KMS-11 (cell line): ENCODE measurements at regions not wholly inside any gene's neighbourhood (a gene's known extent, or its start where the extent isn't known, plus 50 kb on each side); places are given as distances from the start of the nearest gene placed in this dataset.

ENCODE experiments used
- H2AFZ ChIP-seq: fragments of 200-600 bp; sonication (generic); 2 replicates; pipeline ENCODE4 v1.6.1; 2016; ENCODE audit warnings: antibody characterized with exemption, mixed run types, low read depth
- H3K27ac ChIP-seq: fragments of 200-600 bp; sonication (generic); 2 replicates; pipeline ENCODE4 v1.6.1; 2016; ENCODE audit warnings: mild to moderate bottlenecking, mixed run types
- H3K27me3 ChIP-seq: fragments of 200-600 bp; sonication (generic); 2 replicates; pipeline ENCODE4 v1.6.1; 2017; ENCODE audit warnings: mild to moderate bottlenecking, low read depth, mixed run types, moderate library complexity; ENCODE audit not compliant: insufficient read depth
- H3K36me3 ChIP-seq: fragments of 200-600 bp; sonication (generic); 2 replicates; pipeline ENCODE4 v1.6.1; 2017; ENCODE audit warnings: mild to moderate bottlenecking, mixed run types; ENCODE audit not compliant: insufficient read depth
- H3K4me1 ChIP-seq: fragments of 200-600 bp; sonication (generic); 2 replicates; pipeline ENCODE4 v1.6.1; 2016; ENCODE audit warnings: mild to moderate bottlenecking, low read depth, mixed run types; ENCODE audit not compliant: poor library complexity, severe bottlenecking
- H3K4me2 ChIP-seq: fragments of 200-600 bp; sonication (generic); 2 replicates; pipeline ENCODE4 v1.7.0; 2016; ENCODE audit warnings: mild to moderate bottlenecking, mixed run types
- H3K4me3 ChIP-seq: fragments of 200-600 bp; sonication (generic); IDR thresholded peaks from 2 replicates; pipeline ENCODE4 v1.6.1; 2017; ENCODE audit warnings: low read depth, low read length, mixed read lengths; ENCODE audit not compliant: insufficient read depth
- H3K79me2 ChIP-seq: fragments of 200-600 bp; sonication (generic); 2 replicates; pipeline ENCODE4 v1.6.1; 2016; ENCODE audit warnings: low read depth, mixed run types; ENCODE audit not compliant: insufficient read depth
- H3K9ac ChIP-seq: fragments of 200-600 bp; sonication (generic); 2 replicates; pipeline ENCODE4 v1.6.1; 2016; ENCODE audit warnings: mild to moderate bottlenecking, mixed run types
- H4K20me1 ChIP-seq: fragments of 200-600 bp; sonication (generic); 2 replicates; pipeline ENCODE4 v1.6.1; 2016; ENCODE audit warnings: mild to moderate bottlenecking, mixed run types; ENCODE audit not compliant: insufficient read depth
- CTCF ChIP-seq: fragments of 200-600 bp; sonication (generic); conservative IDR thresholded peaks from 2 replicates; pipeline ENCODE4 v1.6.1; 2017; ENCODE audit warnings: low read depth, mild to moderate bottlenecking, antibody characterized with exemption, low read length, moderate library complexity, mixed read lengths

DNA sequence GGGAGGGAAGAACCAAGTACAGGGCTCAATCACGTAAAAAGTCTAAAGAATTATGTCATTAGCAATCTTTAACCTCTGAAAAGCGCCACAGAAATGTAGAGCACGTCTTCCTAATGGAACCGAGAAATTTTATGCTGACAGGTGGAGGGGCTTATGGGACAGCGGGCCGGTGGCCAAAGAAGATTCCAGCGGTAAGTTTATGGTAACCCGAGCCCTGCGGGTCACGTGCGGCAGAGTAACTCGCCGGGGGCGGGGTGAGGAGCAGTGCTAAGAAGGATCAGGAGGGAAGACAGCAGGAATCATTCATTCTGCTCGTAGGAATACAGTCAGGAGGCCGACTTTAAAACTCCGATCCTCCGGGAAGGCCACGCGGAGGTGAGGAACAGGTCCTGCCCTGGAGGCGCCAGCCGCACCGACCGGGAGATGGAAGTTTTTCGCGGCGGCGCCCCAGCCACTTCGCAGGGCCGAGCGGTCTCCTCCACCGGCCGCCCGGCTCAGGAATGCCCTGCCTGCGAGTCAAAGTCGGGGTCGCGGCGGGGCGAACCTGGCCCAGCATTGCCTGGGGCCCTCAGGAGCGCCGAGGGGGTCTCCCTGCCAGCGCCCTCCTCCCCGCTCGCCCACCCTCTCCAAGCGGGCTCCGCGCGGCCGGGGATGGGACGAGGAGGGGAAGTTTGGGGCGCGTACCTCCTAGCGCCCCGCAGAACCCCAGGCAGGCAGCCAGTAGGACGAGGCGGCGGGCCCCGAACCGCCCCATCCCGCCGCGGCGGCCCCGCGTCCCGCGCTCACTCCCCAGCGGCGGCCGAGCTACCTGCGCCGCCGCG is 101.8 kb downstream of the ESM1 start:
- Histone ChIP-seq H3K27me3 (no peaks in the 10 kb centered on the region), H3K4me3 (no peak overlapping the region), H2AFZ (no peak overlapping the region), H4K20me1 (no peaks in the 10 kb centered on the region), H3K27ac (no peak overlapping the region), H3K9ac (no peak overlapping the region), H3K4me2 (no peak overlapping the region), H3K36me3 (no peaks in the 10 kb centered on the region), H3K79me2 (no peaks in the 10 kb centered on the region), H3K4me1 (no peaks in the 10 kb centered on the region)
- TF ChIP-seq CTCF = no peak

DNA sequence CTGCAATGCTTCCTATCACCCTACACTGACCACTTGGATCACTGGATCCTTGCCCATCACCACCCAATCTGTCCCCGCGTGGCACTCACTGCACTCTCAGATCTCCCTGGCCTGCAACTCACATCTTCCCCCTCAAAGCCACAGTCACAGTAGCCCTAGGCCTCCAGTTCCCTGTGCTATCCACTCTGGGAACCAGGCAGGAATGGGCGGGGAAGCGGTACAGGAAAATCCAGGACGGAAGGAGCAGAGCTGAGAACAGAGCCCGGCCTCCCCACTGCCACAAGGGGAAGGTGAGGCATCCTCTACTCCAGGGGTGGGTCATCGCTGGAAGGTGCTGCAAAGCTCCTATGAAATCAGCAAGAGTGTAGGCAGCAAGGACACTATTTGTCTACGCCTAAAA is 102.6 kb downstream of the ESM1 start:
- no peak overlapping the region for H3K4me3 ChIP-seq
- H3K36me3 ChIP-seq = no peaks in the 10 kb centered on the region
- H3K9ac ChIP-seq = no peak overlapping the region
- no peaks in the 10 kb centered on the region for H3K79me2 ChIP-seq
- no peak overlapping the region for H2AFZ ChIP-seq
- H3K4me2 ChIP-seq = no peak overlapping the region
- H3K27ac ChIP-seq = no peak overlapping the region
- no peaks in the 10 kb centered on the region for H4K20me1 ChIP-seq
- no peak for TF ChIP-seq CTCF
- no peaks in the 10 kb centered on the region for H3K4me1 ChIP-seq
- no peaks in the 10 kb centered on the region for H3K27me3 ChIP-seq

GRCh38 chr5:54882101-54882500 is 103.3 kb downstream of the ESM1 start:
- no peak for TF ChIP-seq CTCF
- no peak overlapping the region for H2AFZ ChIP-seq

DNA sequence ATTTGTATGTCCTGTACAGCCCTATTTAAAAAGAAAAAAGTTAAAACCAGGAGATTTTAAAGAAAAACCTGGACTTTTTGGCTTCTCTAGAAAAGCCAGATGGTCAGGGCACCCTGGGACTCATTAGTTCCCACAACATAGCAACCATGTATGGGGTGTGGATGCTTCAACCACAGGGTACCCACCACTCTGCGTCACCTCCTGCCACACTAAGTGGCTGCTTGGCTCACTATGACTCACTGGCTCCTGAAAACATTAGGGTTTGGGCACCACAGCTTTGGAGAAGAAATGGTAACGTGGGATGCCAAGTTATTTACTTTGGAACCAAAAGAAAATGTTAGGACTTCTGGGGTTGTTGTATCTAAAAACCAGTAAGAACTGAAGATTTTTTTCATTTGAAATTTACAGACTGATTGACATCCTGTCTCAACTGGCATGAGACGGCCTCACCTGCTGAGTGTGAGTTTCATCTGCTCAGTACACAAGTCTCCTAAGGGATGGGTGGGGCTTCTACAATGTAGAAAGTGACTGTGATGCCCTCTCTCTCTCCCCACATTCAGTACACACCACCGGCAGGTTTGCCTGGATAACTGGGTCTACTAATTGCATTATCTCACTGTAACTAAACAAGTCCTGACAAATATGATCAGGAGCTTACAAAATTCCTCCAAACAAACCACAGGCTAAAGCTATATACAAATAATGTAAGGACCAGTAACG is 103.9 kb downstream of the ESM1 start:
- Histone ChIP-seq H3K27ac (no peak overlapping the region), H3K9ac (no peak overlapping the region), H3K79me2 (no peaks in the 10 kb centered on the region), H3K4me1 (no peaks in the 10 kb centered on the region), H3K27me3 (no peaks in the 10 kb centered on the region), H3K4me2 (no peak overlapping the region), H3K4me3 (no peak overlapping the region), H2AFZ (no peak overlapping the region), H3K36me3 (no peaks in the 10 kb centered on the region), H4K20me1 (no peaks in the 10 kb centered on the region)
- TF ChIP-seq CTCF = no peak

More at GRCh38 chr5:54882101-54882500, 103.3 kb downstream of the ESM1 start:
- no peak overlapping the region for H3K9ac ChIP-seq
- no peaks in the 10 kb centered on the region for H4K20me1 ChIP-seq
- no peaks in the 10 kb centered on the region for H3K36me3 ChIP-seq
- no peak overlapping the region for H3K27ac ChIP-seq
- H3K79me2 ChIP-seq = no peaks in the 10 kb centered on the region
- H3K4me2 ChIP-seq = no peak overlapping the region
- H3K4me1 ChIP-seq = no peaks in the 10 kb centered on the region
- no peaks in the 10 kb centered on the region for H3K27me3 ChIP-seq
- H3K4me3 ChIP-seq = no peak overlapping the region
